ENCODE measurements at regions not wholly inside any gene's neighbourhood (a gene's known extent, or its start where the extent isn't known, plus 50 kb on each side); places are given as distances from the start of the nearest gene placed in this dataset.

GRCh38 chr2:176804392-176804791 is 408.2 kb upstream of the HNRNPA3 start:
- in situ Hi-C loops (cut with HindIII; ENCODE audit: low pct_unique_long_range_greater_than_20kb, low sequenced_read_pairs), result no loop called here

DNA sequence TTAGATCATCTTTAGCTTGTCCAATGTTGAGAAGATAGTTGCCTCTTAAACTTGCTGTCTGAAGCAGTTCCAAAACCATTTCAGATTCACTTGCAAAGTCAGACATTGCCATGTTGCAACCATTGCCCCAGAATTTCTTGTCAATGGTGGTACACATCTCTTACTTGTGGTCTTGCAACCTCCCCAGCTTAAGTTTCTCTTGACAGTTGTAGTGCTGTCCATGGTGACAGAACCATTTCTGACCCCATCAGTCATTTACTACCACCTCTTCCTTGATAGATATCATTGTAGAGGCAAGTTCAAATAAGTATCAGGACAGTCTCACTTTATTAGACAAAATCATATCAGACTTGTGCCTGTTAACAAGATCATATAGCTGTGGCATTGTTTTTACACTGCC is 407.2 kb upstream of the HNRNPA3 start:
- no peak for DNase-seq (ENCODE audit: low read depth, low spot score)
- in situ Hi-C loops (cut with HindIII; ENCODE audit: low pct_unique_long_range_greater_than_20kb, low sequenced_read_pairs), result no loop called here

More at GRCh38 chr2:176804392-176804791, 408.2 kb upstream of the HNRNPA3 start:
- DNase-seq (ENCODE audit: low read depth, low spot score), result no peak

- no peak for DNase-seq (ENCODE audit: low read depth, low spot score)
- in situ Hi-C loops (cut with HindIII; ENCODE audit: low pct_unique_long_range_greater_than_20kb, low sequenced_read_pairs), result no loop called here
These were observed 400.3 kb upstream of the HNRNPA3 start for GRCh38 chr2:176812246-176812775.

DNA sequence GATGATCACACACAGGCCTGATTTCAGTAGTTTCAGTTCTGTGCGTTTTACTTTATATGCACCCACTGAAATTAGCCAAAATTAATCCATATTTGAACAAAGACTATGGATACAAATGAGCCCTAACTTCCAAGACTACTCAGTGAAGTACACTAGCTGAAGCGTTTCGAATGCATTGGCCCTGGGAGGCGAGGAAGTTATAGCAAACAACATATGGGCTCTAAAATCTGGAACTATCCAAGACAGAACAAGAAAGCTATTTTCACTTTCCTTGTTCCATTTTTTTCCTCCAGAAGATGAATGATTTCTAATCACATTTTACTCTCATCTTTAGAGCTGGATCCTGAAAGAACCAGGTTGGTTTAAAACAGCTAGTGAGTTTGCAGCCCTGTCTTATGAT is 399.4 kb upstream of the HNRNPA3 start:
- in situ Hi-C loops (cut with HindIII; ENCODE audit: low pct_unique_long_range_greater_than_20kb, low sequenced_read_pairs), result no loop called here
- no peak for DNase-seq (ENCODE audit: low read depth, low spot score)

DNA sequence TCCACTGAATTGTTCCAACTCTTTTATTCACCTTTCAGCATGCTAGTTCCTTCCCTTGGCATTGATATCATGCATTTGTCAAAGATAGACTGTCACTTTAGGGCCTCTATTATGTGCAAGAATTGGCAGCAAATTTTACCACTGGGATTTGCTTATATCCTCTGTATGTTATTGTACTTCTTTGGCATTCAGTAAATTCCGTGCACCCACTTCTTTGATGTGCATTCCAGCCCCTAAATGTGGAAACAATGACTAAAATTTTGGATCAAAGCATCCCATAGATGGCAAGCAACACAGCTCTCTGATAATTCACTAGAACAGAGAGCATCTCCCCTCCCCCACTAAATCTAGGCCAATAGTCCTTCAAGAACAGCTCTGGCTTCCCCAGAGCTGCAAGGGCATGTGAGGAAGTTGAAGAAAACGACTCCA is 399.0 kb upstream of the HNRNPA3 start:
- in situ Hi-C loops (cut with HindIII; ENCODE audit: low pct_unique_long_range_greater_than_20kb, low sequenced_read_pairs), result no loop called here

DNA sequence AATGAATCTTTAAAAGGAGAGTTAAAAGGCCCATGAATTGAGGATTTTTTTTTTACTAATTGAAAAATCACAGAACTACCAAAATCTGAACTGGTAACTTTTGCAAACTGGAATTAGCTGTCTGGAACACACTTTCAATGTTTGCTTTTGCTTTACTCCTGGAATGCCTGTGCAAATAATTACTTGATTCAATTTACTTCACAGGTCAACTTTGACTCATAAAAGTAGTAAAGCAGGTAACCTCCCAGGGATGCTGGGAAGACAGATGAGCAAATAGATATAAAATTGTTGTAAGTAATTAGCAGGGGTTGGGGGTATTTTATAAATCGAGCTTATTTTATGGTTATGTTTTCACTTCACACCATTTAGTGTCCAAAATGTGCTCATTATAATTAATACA is 398.3 kb upstream of the HNRNPA3 start:
- in situ Hi-C loops (cut with HindIII; ENCODE audit: low pct_unique_long_range_greater_than_20kb, low sequenced_read_pairs), result no loop called here
- no peak for DNase-seq (ENCODE audit: low read depth, low spot score)

More for the DNA sequence above, 399.0 kb upstream of the HNRNPA3 start:
- no peak for DNase-seq (ENCODE audit: low read depth, low spot score)

- DNase-seq (ENCODE audit: low read depth, low spot score), result peak; percentile 43
- in situ Hi-C loops (cut with HindIII; ENCODE audit: low pct_unique_long_range_greater_than_20kb, low sequenced_read_pairs), result no loop called here
These were observed 397.7 kb upstream of the HNRNPA3 start for GRCh38 chr2:176814740-176815367.

GRCh38 chr2:176817061-176817565 is 395.5 kb upstream of the HNRNPA3 start:
- peak; percentile 43 for DNase-seq (ENCODE audit: low read depth, low spot score)
- in situ Hi-C loops (cut with HindIII; ENCODE audit: low pct_unique_long_range_greater_than_20kb, low sequenced_read_pairs), result no loop called here

GRCh38 chr2:176818076-176818475 is 394.5 kb upstream of the HNRNPA3 start:
- in situ Hi-C loops (cut with HindIII; ENCODE audit: low pct_unique_long_range_greater_than_20kb, low sequenced_read_pairs), result no loop called here

GRCh38 chr2:176818617-176819016 is 394.0 kb upstream of the HNRNPA3 start:
- in situ Hi-C loops (cut with HindIII; ENCODE audit: low pct_unique_long_range_greater_than_20kb, low sequenced_read_pairs), result no loop called here
- DNase-seq (ENCODE audit: low read depth, low spot score), result no peak

More at GRCh38 chr2:176818076-176818475, 394.5 kb upstream of the HNRNPA3 start:
- DNase-seq (ENCODE audit: low read depth, low spot score), result no peak

- in situ Hi-C loops (cut with HindIII; ENCODE audit: low pct_unique_long_range_greater_than_20kb, low sequenced_read_pairs), result no loop called here
- no peak for DNase-seq (ENCODE audit: low read depth, low spot score)
These were observed 393.3 kb upstream of the HNRNPA3 start for GRCh38 chr2:176819306-176819705.

- in situ Hi-C loops (cut with HindIII; ENCODE audit: low pct_unique_long_range_greater_than_20kb, low sequenced_read_pairs), result no loop called here
- DNase-seq (ENCODE audit: low read depth, low spot score), result no peak
These were observed 392.1 kb upstream of the HNRNPA3 start for GRCh38 chr2:176820371-176820932.

DNA sequence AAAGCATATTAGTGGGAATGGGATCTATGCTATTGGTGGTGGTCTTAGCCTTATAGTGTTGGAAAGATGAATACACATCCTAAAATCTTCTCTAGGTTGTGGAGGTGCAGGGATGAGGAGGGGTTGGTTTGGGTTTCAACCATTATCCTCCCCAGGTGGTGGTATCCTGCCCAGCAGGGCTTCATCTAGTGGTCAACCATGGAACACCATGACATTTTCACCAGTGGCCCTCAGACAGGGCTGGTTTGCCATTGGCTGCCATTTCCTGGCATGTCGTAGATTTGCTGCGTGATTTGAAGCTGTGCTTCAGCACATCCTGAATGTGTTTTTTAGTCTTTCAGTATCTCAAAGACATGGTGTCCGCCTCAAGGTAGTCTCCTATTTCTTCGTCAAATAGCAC is 391.2 kb upstream of the HNRNPA3 start:
- in situ Hi-C loops (cut with HindIII; ENCODE audit: low pct_unique_long_range_greater_than_20kb, low sequenced_read_pairs), result no loop called here
- DNase-seq (ENCODE audit: low read depth, low spot score), result peak; percentile 28

- in situ Hi-C loops (cut with HindIII; ENCODE audit: low pct_unique_long_range_greater_than_20kb, low sequenced_read_pairs), result no loop called here
- DNase-seq (ENCODE audit: low read depth, low spot score), result no peak
These were observed 390.5 kb upstream of the HNRNPA3 start for GRCh38 chr2:176822060-176822459.

DNA sequence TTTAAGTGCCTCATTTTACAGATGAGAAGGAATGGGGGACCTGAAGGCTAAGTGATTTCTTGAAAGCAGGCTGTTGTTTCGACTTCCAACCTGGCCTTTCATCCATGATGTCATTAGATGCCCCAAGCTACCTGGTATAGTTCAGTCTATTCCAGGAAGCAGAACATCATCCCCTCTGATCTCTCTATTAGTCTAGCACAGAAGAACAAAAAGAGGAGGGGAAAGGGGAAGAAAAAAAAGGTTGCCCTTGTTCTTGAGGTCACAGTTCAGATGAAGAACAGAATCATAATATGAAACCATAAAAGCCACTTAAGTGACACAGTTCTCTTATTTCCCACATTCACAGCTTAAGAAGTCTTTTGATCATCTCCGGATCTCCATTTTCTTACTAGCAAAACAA is 386.2 kb upstream of the HNRNPA3 start:
- in situ Hi-C loops (cut with HindIII; ENCODE audit: low pct_unique_long_range_greater_than_20kb, low sequenced_read_pairs), result no loop called here
- no peak for DNase-seq (ENCODE audit: low read depth, low spot score)

DNA sequence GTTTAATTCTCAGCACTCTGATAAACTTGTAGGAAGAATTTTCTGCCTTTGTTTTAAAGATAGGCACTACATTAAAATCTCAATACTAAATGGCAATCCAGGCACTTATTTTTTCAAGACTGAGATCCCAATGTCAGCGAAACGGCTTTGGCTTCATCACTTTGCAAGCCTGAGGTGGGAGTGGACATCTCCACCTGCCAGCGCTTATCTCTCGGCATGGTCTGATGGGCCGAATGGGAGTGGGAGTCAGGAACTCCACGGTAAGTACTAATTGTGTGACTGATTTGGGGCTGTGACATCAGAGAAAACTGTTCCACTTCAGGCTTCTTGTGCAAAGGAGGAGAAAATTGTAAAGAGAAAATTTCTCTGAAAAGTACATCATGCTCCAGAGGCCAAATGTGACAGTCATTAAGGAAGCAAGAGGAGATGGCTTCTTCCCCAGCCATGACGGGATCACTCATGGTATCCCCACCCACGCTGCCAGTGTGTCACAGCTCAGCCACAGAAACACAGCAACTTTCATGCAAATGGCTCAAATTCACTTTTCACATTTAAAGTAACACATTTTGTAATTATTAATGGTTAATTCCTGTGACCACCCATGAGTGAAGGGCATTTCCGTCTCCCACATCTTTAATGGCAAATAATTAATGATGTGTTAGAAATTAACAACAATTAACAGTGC is 385.5 kb upstream of the HNRNPA3 start:
- DNase-seq (ENCODE audit: low read depth, low spot score), result no peak
- in situ Hi-C loops (cut with HindIII; ENCODE audit: low pct_unique_long_range_greater_than_20kb, low sequenced_read_pairs), result no loop called here

- peak; percentile 48 for DNase-seq (ENCODE audit: low read depth, low spot score)
- in situ Hi-C loops (cut with HindIII; ENCODE audit: low pct_unique_long_range_greater_than_20kb, low sequenced_read_pairs), result no loop called here
These were observed 382.2 kb upstream of the HNRNPA3 start for GRCh38 chr2:176830362-176830761.

- DNase-seq (ENCODE audit: low read depth, low spot score), result no peak
- in situ Hi-C loops (cut with HindIII; ENCODE audit: low pct_unique_long_range_greater_than_20kb, low sequenced_read_pairs), result no loop called here
These were observed 380.5 kb upstream of the HNRNPA3 start for GRCh38 chr2:176832086-176832485.

GRCh38 chr2:176833671-176834070 is 378.9 kb upstream of the HNRNPA3 start:
- in situ Hi-C loops (cut with HindIII; ENCODE audit: low pct_unique_long_range_greater_than_20kb, low sequenced_read_pairs), result no loop called here
- no peak for DNase-seq (ENCODE audit: low read depth, low spot score)
